K562 (cell line): ENCODE measurements at regions not wholly inside any gene's neighbourhood (a gene's known extent, or its start where the extent isn't known, plus 50 kb on each side); places are given as distances from the start of the nearest gene placed in this dataset.

ENCODE experiments used
- E2F3 ChIP-seq: fragments of 250-450 bp; sonication (Bioruptor Pico); IDR thresholded peaks from 2 replicates; pipeline ENCODE4 v1.4.0; 2020; ENCODE audit warnings: mild to moderate bottlenecking
- FOXK1 ChIP-seq: sonication (generic); formaldehyde crosslinking; IDR thresholded peaks from 2 replicates; pipeline ENCODE4 v1.8.0; 2022; ENCODE audit warnings: missing genetic modification reagents, mild to moderate bottlenecking, borderline replicate concordance
- KDM5B ChIP-seq: fragments of 200-600 bp; sonication (generic); IDR thresholded peaks from 2 replicates; pipeline ENCODE4 v1.6.1; 2012; ENCODE audit warnings: low read depth, mild to moderate bottlenecking, moderate library complexity, low read length, control low read depth, inconsistent platforms; ENCODE audit not compliant: insufficient replicate concordance
- PCBP2 ChIP-seq: fragments of 200-400 bp; formaldehyde crosslinking; IDR thresholded peaks from 2 replicates; pipeline ENCODE4 v1.6.1; 2018; ENCODE audit warnings: low read length, low read depth, mild to moderate bottlenecking, moderate library complexity; ENCODE audit not compliant: poor library complexity, severe bottlenecking
- RFX1 ChIP-seq: fragments of 450-650 bp; IDR thresholded peaks from 2 replicates; pipeline ENCODE4 v1.6.1; 2016; ENCODE audit warnings: mild to moderate bottlenecking, moderate library complexity
- TBP ChIP-seq: optimal IDR thresholded peaks from 2 replicates; pipeline ENCODE3; 2011; ENCODE audit warnings: low read depth, low read length, improper control_type of control experiment
- U2AF1 ChIP-seq: fragments of 200-400 bp; formaldehyde crosslinking; optimal IDR thresholded peaks from 2 replicates; pipeline ENCODE3; 2017; ENCODE audit warnings: mild to moderate bottlenecking, low read depth, low read length, moderate library complexity
- UBTF ChIP-seq, 2 experiments: IDR thresholded peaks; 2 replicates each; pipeline ENCODE4 v1.6.1; 2012; ENCODE audit warnings: improper control_type of control experiment in 2 of 2, low read depth in 2 of 2, low read length in 2 of 2, borderline replicate concordance in 1 of 2
- ZBTB5 ChIP-seq: fragments of 450-650 bp; IDR thresholded peaks from 2 replicates; pipeline ENCODE4 v1.6.1; 2017; ENCODE audit warnings: antibody characterized with exemption
- ZNF77 ChIP-seq: fragments of 250-450 bp; sonication (Bioruptor Pico); IDR thresholded peaks from 2 replicates; pipeline ENCODE4 v1.5.0; 2020

- TF ChIP-seq UBTF (IDR thresholded peaks at IDR 0.05; ENCODE audit: borderline replicate concordance in 1 of 2, low read depth in 2 of 2, low read length in 2 of 2): no peak
- no peak for TF ChIP-seq TBP
- TF ChIP-seq ZNF77 (CRISPR knock-in tag): no peak
- TF ChIP-seq E2F3 (CRISPR knock-in tag): no peak
- TF ChIP-seq ZBTB5: no peak
- no peak for TF ChIP-seq PCBP2
- TF ChIP-seq RFX1: no peak
- no peak for TF ChIP-seq FOXK1 (CRISPR knock-in tag)
- TF ChIP-seq U2AF1: no peak
- TF ChIP-seq KDM5B: no peak
Observed at GRCh38 chr4:15373363-15373762, 54.5 kb upstream of the C1QTNF7 start (continued).
